Colonic mucosa (tissue), 4 donors: ENCODE measurements at regions not wholly inside any gene's neighbourhood (a gene's known extent, or its start where the extent isn't known, plus 50 kb on each side); places are given as distances from the start of the nearest gene placed in this dataset.

Experiments used
- DNase-seq: peaks from one replicate; pipeline ENCODE4 v3.0.0-alpha.2; 2020
- H3K27ac ChIP-seq: fragments of 200-600 bp; one replicate; pipeline ENCODE4 v1.8.0; 2021
- H3K27me3 ChIP-seq: fragments of 200-600 bp; one replicate; pipeline ENCODE4 v1.8.0; 2021
- H3K36me3 ChIP-seq: fragments of 200-600 bp; one replicate; pipeline ENCODE4 v1.8.0; 2021
- H3K4me1 ChIP-seq: fragments of 200-600 bp; one replicate; pipeline ENCODE4 v1.8.0; 2021; ENCODE audit warnings: mild to moderate bottlenecking
- H3K4me3 ChIP-seq: fragments of 200-600 bp; one replicate; pipeline ENCODE4 v1.8.0; 2021
- H3K9ac ChIP-seq, 2 donors: one replicate each; pipeline ENCODE4 v1.7.0; 2013; ENCODE audit warnings: control low read depth in 2 of 2, low read depth in 2 of 2, low read length in 2 of 2
- H3K9me3 ChIP-seq: fragments of 200-600 bp; one replicate; pipeline ENCODE4 v1.8.0; 2021
- CTCF ChIP-seq: fragments of 200-600 bp; IDR thresholded peaks from one replicate; pipeline ENCODE4 v1.8.0; 2022; ENCODE audit warnings: antibody characterized with exemption, mild to moderate bottlenecking
- intact Hi-C: fragments of 100-400 bp; cut with DNase I; formaldehyde crosslinking; loops from one replicate; pipeline ENCODE4 v1.14.1; 2022
- donor health status: healthy.
- donor health status: DM: no; HTN: no; CAD: no.
- donor health status: DM: no; HTN: no; CAD: no.

- Histone ChIP-seq H3K4me1 (no peaks in the 10 kb centered on the region), H3K27ac (no peak overlapping the region), H3K27me3 (no peaks in the 10 kb centered on the region), H3K4me3 (no peak overlapping the region), H3K9ac (no peak overlapping the region), H3K9me3 (no peaks in the 10 kb centered on the region), H3K36me3 (no peaks in the 10 kb centered on the region)
- no peak for DNase-seq
- TF ChIP-seq CTCF, result no peak
- intact Hi-C loops, result no loop called here
These were observed 183.2 kb upstream of the SLC39A10 start for GRCh38 chr2:195473862-195474261.

GRCh38 chr2:195472501-195473234 is 184.4 kb upstream of the SLC39A10 start:
- no peak for DNase-seq
- no peaks in the 10 kb centered on the region for H3K36me3 ChIP-seq
- no peak overlapping the region for H3K9ac ChIP-seq
- no peaks in the 10 kb centered on the region for H3K27me3 ChIP-seq
- no peak overlapping the region for H3K27ac ChIP-seq
- no peaks in the 10 kb centered on the region for H3K9me3 ChIP-seq
- intact Hi-C loops, result no loop called here
- no peak for TF ChIP-seq CTCF
- no peak overlapping the region for H3K4me3 ChIP-seq
- H3K4me1 ChIP-seq, result no peaks in the 10 kb centered on the region

- intact Hi-C loops, result no loop called here
- H3K27me3 ChIP-seq, result no peaks in the 10 kb centered on the region
- no peaks in the 10 kb centered on the region for H3K9me3 ChIP-seq
- H3K4me3 ChIP-seq, result no peak overlapping the region
- TF ChIP-seq CTCF, result no peak
- no peaks in the 10 kb centered on the region for H3K4me1 ChIP-seq
- no peak overlapping the region for H3K27ac ChIP-seq
- DNase-seq, result no peak
- no peak overlapping the region for H3K9ac ChIP-seq
- H3K36me3 ChIP-seq, result no peaks in the 10 kb centered on the region
These were observed 185.2 kb upstream of the SLC39A10 start for GRCh38 chr2:195471807-195472206.

GRCh38 chr2:195471163-195471562 is 185.9 kb upstream of the SLC39A10 start:
- intact Hi-C loops, result no loop called here

GRCh38 chr2:195470622-195471021 is 186.4 kb upstream of the SLC39A10 start:
- no peaks in the 10 kb centered on the region for H3K27me3 ChIP-seq
- no peak overlapping the region for H3K4me3 ChIP-seq
- H3K36me3 ChIP-seq, result no peaks in the 10 kb centered on the region
- H3K9me3 ChIP-seq, result no peaks in the 10 kb centered on the region
- no peaks in the 10 kb centered on the region for H3K4me1 ChIP-seq
- H3K9ac ChIP-seq, result no peak overlapping the region
- no peak overlapping the region for H3K27ac ChIP-seq
- no peak for TF ChIP-seq CTCF
- intact Hi-C loops, result no loop called here
- DNase-seq, result no peak

More at GRCh38 chr2:195471163-195471562, 185.9 kb upstream of the SLC39A10 start:
- Histone ChIP-seq H3K36me3 (no peaks in the 10 kb centered on the region), H3K9me3 (no peaks in the 10 kb centered on the region), H3K27me3 (no peaks in the 10 kb centered on the region), H3K4me3 (no peak overlapping the region), H3K4me1 (no peaks in the 10 kb centered on the region), H3K27ac (no peak overlapping the region), H3K9ac (no peak overlapping the region)
- TF ChIP-seq CTCF, result no peak
- DNase-seq, result no peak
